Embryonic facial prominence (tissue), 1 donor: ENCODE measurements at regions not wholly inside any gene's neighbourhood (a gene's known extent, or its start where the extent isn't known, plus 50 kb on each side); places are given as distances from the start of the nearest gene placed in this dataset.

Experiments
- DNase-seq: peaks from one replicate; pipeline ENCODE4 v3.0.0-alpha.2; 2016; ENCODE audit errors: extremely low spot score

GRCh38 chr1:73953586-73953985, 244.4 kb downstream of the LRRIQ3 start:
- no peak for DNase-seq

- no peak for DNase-seq
Observed at GRCh38 chr1:73953186-73953585, 244.8 kb downstream of the LRRIQ3 start.

- DNase-seq: no peak
Observed at GRCh38 chr1:73948055-73948454, 249.9 kb downstream of the LRRIQ3 start.

GRCh38 chr1:73947009-73947408, 251.0 kb downstream of the LRRIQ3 start:
- DNase-seq: no peak

GRCh38 chr1:73943270-73943669, 254.7 kb downstream of the LRRIQ3 start:
- no peak for DNase-seq

GRCh38 chr1:73930293-73930692, 267.7 kb downstream of the LRRIQ3 start:
- no peak for DNase-seq

- no peak for DNase-seq
Observed at GRCh38 chr1:73914951-73915350, 283.0 kb downstream of the LRRIQ3 start.

- no peak for DNase-seq
Observed at GRCh38 chr1:73913025-73913424, 285.0 kb downstream of the LRRIQ3 start.

- no peak for DNase-seq
Observed at GRCh38 chr1:73911849-73912248, 286.1 kb downstream of the LRRIQ3 start.

- no peak for DNase-seq
Observed at GRCh38 chr1:73910466-73910865, 287.5 kb downstream of the LRRIQ3 start.

- DNase-seq: no peak
Observed at GRCh38 chr1:73910062-73910461, 287.9 kb downstream of the LRRIQ3 start.

GRCh38 chr1:73909043-73909562, 288.9 kb downstream of the LRRIQ3 start:
- DNase-seq: no peak

GRCh38 chr1:73907051-73907450, 290.9 kb downstream of the LRRIQ3 start:
- DNase-seq: no peak

- no peak for DNase-seq
Observed at GRCh38 chr1:73903092-73903491, 294.9 kb downstream of the LRRIQ3 start.

GRCh38 chr1:73901738-73902137, 296.2 kb downstream of the LRRIQ3 start:
- no peak for DNase-seq

GRCh38 chr1:73899311-73899710, 298.7 kb downstream of the LRRIQ3 start:
- DNase-seq: no peak

- no peak for DNase-seq
Observed at GRCh38 chr1:73898540-73898939, 299.4 kb downstream of the LRRIQ3 start.

GRCh38 chr1:73887412-73887811, 310.6 kb downstream of the LRRIQ3 start:
- no peak for DNase-seq

GRCh38 chr1:73886716-73887115, 311.3 kb downstream of the LRRIQ3 start:
- no peak for DNase-seq

GRCh38 chr1:73874806-73875205, 323.2 kb downstream of the LRRIQ3 start:
- DNase-seq: no peak

- DNase-seq: no peak
Observed at GRCh38 chr1:73868810-73869336, 329.1 kb downstream of the LRRIQ3 start.

GRCh38 chr1:73862355-73862754, 335.6 kb downstream of the LRRIQ3 start:
- DNase-seq: no peak

- no peak for DNase-seq
Observed at GRCh38 chr1:73860421-73860950, 337.5 kb downstream of the LRRIQ3 start.

- no peak for DNase-seq
Observed at GRCh38 chr1:73859227-73859626, 338.7 kb downstream of the LRRIQ3 start.
